ENCODE measurements at regions not wholly inside any gene's neighbourhood (a gene's known extent, or its start where the extent isn't known, plus 50 kb on each side); places are given as distances from the start of the nearest gene placed in this dataset.

DNA sequence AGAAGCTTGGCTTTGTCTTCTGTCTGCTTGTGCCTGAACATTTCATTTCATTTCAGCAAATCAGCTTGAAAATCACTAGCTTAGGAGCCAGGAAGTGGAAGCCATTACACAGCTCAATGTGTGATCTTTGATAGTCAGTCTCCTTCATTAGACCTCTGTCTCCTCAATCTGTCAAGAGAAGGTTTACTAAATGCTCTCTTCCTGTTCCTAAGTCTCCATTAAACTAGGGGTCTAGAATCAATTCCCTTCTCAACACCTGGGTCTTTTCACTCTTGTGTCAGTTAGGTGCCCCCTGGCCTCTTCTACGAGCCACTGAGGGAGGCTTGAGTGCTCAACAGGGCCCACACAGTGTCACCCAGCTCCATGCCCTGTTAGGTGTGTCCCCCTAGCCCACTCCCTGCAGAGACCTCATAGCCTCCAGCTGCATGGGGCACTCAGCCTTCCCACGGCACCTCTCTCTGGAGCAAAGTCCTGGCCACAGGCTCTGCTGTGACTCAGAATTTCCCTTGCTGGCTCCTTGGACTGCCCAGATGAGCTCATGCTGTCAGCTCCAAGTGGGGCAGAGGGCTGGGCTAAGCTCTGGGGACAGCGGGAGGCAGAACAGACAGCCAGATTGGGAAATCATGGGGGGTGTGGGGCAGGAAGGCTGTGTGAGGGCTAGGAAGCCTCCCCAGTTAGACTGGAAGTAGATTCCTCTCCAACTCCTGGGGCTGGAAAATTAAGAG, 115.7 kb upstream of the IPO9 start:
- ATAC-seq = peak; percentile 82
- no peak for TF ChIP-seq ISL1 (CRISPR knock-in tag; IDR thresholded peaks at IDR 0.05)
- no peak for TF ChIP-seq ZNF8 (CRISPR knock-in tag; IDR thresholded peaks at IDR 0.05)
- TF ChIP-seq ZFP3 (CRISPR knock-in tag; IDR thresholded peaks at IDR 0.05) = peak; percentile 78; the same call in 1 of the 2 replicates
- TF ChIP-seq ZNF70 (CRISPR knock-in tag; IDR thresholded peaks at IDR 0.05) = no peak
- no peak for TF ChIP-seq ESRRG (CRISPR knock-in tag; IDR thresholded peaks at IDR 0.05)
- peak; percentile 91; the same call in 1 of the 2 replicates for TF ChIP-seq CSDC2 (CRISPR knock-in tag; IDR thresholded peaks at IDR 0.05)
- no peak for TF ChIP-seq SNAI2 (CRISPR knock-in tag; IDR thresholded peaks at IDR 0.05)
- TF ChIP-seq OSR1 (CRISPR knock-in tag; IDR thresholded peaks at IDR 0.05) = no peak
- TF ChIP-seq, protein P1, sequence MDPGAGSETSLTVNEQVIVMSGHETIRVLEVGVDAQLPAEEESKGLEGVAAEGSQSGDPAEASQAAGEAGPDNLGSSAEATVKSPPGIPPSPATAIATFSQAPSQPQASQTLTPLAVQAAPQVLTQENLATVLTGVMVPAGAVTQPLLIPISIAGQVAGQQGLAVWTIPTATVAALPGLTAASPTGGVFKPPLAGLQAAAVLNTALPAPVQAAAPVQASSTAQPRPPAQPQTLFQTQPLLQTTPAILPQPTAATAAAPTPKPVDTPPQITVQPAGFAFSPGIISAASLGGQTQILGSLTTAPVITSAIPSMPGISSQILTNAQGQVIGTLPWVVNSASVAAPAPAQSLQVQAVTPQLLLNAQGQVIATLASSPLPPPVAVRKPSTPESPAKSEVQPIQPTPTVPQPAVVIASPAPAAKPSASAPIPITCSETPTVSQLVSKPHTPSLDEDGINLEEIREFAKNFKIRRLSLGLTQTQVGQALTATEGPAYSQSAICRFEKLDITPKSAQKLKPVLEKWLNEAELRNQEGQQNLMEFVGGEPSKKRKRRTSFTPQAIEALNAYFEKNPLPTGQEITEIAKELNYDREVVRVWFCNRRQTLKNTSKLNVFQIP (CRISPR knock-in tag; IDR thresholded peaks at IDR 0.05; ENCODE audit: borderline replicate concordance, low read depth) = no peak
- no peak for TF ChIP-seq TCF4 (CRISPR knock-in tag; IDR thresholded peaks at IDR 0.05; ENCODE audit: borderline replicate concordance)
- TF ChIP-seq ZC3H10 (CRISPR knock-in tag; IDR thresholded peaks at IDR 0.05) = peak; percentile 81
- peak; percentile 75; the same call in 1 of the 2 replicates for TF ChIP-seq PATZ1 (CRISPR knock-in tag; IDR thresholded peaks at IDR 0.05; ENCODE audit: borderline replicate concordance)
- TF ChIP-seq PPARA (CRISPR knock-in tag; IDR thresholded peaks at IDR 0.05; ENCODE audit: borderline replicate concordance) = no peak
- TF ChIP-seq RARB (CRISPR knock-in tag; IDR thresholded peaks at IDR 0.05) = no peak
- TF ChIP-seq BACH2 (CRISPR knock-in tag; IDR thresholded peaks at IDR 0.05; ENCODE audit: borderline replicate concordance) = no peak
- TF ChIP-seq, protein P2, sequence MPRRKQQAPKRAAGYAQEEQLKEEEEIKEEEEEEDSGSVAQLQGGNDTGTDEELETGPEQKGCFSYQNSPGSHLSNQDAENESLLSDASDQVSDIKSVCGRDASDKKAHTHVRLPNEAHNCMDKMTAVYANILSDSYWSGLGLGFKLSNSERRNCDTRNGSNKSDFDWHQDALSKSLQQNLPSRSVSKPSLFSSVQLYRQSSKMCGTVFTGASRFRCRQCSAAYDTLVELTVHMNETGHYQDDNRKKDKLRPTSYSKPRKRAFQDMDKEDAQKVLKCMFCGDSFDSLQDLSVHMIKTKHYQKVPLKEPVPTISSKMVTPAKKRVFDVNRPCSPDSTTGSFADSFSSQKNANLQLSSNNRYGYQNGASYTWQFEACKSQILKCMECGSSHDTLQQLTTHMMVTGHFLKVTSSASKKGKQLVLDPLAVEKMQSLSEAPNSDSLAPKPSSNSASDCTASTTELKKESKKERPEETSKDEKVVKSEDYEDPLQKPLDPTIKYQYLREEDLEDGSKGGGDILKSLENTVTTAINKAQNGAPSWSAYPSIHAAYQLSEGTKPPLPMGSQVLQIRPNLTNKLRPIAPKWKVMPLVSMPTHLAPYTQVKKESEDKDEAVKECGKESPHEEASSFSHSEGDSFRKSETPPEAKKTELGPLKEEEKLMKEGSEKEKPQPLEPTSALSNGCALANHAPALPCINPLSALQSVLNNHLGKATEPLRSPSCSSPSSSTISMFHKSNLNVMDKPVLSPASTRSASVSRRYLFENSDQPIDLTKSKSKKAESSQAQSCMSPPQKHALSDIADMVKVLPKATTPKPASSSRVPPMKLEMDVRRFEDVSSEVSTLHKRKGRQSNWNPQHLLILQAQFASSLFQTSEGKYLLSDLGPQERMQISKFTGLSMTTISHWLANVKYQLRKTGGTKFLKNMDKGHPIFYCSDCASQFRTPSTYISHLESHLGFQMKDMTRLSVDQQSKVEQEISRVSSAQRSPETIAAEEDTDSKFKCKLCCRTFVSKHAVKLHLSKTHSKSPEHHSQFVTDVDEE (CRISPR knock-in tag; IDR thresholded peaks at IDR 0.05) = no peak
- TF ChIP-seq TOX (CRISPR knock-in tag; IDR thresholded peaks at IDR 0.05; ENCODE audit: borderline replicate concordance) = no peak
- no peak for TF ChIP-seq ARNTL (CRISPR knock-in tag; IDR thresholded peaks at IDR 0.05; ENCODE audit: borderline replicate concordance, low read depth)

DNA sequence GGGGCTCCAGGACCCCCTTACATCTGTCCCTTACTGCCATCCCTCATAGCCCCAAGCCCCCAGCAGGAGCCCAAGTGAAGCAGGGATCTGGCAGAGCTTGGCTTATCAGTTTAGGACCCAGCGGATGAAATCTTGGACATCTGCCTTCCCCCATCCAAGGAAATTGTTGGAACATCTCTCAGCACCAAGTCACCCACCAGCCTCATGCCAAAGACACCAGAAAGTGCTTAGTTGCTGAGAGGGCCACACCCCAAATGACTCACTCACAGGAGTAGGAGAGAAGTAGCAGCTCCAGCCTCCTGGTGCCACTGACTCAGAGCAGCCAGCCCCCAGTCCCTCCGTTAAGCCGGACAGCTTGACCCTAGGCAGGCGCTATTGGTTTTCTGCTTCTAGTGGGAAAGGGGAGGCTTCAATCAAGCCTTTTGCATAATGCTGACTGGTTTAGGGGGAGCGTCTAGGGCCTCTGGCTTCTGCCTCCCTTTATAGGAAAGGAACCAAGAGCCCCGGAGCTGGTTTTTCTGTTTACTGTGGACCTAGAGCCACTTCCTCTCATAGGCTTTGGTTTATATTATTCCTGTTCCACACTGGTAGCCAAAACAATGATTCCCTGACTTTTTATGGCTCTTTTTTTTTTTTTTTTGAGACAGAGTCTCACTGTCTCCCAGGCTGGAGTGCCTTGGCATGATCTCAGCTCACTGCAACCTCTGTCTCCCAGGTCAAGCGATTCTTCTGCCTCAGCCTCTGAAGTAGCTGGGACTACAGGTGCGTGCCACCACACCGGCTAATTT, 114.2 kb upstream of the IPO9 start:
- ATAC-seq = peak; percentile 86
- no peak for TF ChIP-seq OSR1 (CRISPR knock-in tag; IDR thresholded peaks at IDR 0.05)
- 0 out of 2 replicates have a peak, but pooled peaks have one; percentile 39 for TF ChIP-seq ZFP3 (CRISPR knock-in tag; IDR thresholded peaks at IDR 0.05)
- 0 out of 2 replicates have a peak, but pooled peaks have one; percentile 20 for TF ChIP-seq CSDC2 (CRISPR knock-in tag; IDR thresholded peaks at IDR 0.05)
- 0 out of 2 replicates have a peak, but pooled peaks have one; percentile 55 for TF ChIP-seq TOX (CRISPR knock-in tag; IDR thresholded peaks at IDR 0.05; ENCODE audit: borderline replicate concordance)

DNA sequence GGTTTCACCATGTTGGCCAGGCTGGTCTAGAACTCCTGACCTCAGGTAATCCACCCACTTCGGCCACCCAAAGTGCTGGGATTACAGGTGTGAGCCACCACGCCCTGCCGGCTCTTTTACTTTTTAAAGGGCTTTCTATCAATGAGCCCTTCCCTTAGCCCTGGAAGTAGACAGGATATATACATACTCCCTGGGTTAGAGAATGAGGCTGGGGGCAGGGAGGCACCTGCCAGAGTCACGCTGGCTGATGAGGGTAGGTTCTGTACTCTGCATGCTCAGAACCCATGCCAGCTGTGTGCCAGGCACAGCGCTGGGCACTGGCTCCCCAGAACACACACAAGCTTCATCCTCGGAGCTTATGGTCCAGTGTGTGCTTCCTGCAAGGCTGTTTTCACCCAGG, 113.6 kb upstream of the IPO9 start:
- ATAC-seq = no peak
- TF ChIP-seq ZNF565 (CRISPR knock-in tag; conservative IDR thresholded peaks at IDR 0.05; ENCODE audit: low read depth) (no peak), RARB (CRISPR knock-in tag; IDR thresholded peaks at IDR 0.05) (no peak), GLIS3 (CRISPR knock-in tag; IDR thresholded peaks at IDR 0.05) (no peak), PPARA (CRISPR knock-in tag; IDR thresholded peaks at IDR 0.05; ENCODE audit: borderline replicate concordance) (no peak), BACH2 (CRISPR knock-in tag; IDR thresholded peaks at IDR 0.05; ENCODE audit: borderline replicate concordance) (no peak), SNAI2 (CRISPR knock-in tag; IDR thresholded peaks at IDR 0.05) (no peak), CSDC2 (CRISPR knock-in tag; IDR thresholded peaks at IDR 0.05) (no peak), ISL1 (CRISPR knock-in tag; IDR thresholded peaks at IDR 0.05) (no peak), ESRRG (CRISPR knock-in tag; IDR thresholded peaks at IDR 0.05) (no peak), CREB5 (CRISPR knock-in tag; IDR thresholded peaks at IDR 0.05; ENCODE audit: low read depth) (no peak)
- TF ChIP-seq, protein P1 (CRISPR knock-in tag; IDR thresholded peaks at IDR 0.05; ENCODE audit: borderline replicate concordance, low read depth) = no peak
- TF ChIP-seq, protein P3, sequence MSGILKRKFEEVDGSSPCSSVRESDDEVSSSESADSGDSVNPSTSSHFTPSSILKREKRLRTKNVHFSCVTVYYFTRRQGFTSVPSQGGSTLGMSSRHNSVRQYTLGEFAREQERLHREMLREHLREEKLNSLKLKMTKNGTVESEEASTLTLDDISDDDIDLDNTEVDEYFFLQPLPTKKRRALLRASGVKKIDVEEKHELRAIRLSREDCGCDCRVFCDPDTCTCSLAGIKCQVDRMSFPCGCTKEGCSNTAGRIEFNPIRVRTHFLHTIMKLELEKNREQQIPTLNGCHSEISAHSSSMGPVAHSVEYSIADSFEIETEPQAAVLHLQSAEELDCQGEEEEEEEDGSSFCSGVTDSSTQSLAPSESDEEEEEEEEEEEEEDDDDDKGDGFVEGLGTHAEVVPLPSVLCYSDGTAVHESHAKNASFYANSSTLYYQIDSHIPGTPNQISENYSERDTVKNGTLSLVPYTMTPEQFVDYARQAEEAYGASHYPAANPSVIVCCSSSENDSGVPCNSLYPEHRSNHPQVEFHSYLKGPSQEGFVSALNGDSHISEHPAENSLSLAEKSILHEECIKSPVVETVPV (CRISPR knock-in tag; IDR thresholded peaks at IDR 0.05) = no peak
